ENCODE measurements at regions not wholly inside any gene's neighbourhood (a gene's known extent, or its start where the extent isn't known, plus 50 kb on each side); places are given as distances from the start of the nearest gene placed in this dataset.

GRCh38 chr6:9543649-9544048 is 871.2 kb downstream of the TFAP2A start:
- 81% methylated on average over 5 of the region's 5 CpGs for whole genome bisulfite sequencing
- H3K36me3 ChIP-seq (ENCODE audit: insufficient read depth): no peaks in the 10 kb centered on the region
- no peak overlapping the region for H3K27ac ChIP-seq (ENCODE audit: low read depth)
- H3K4me1 ChIP-seq (ENCODE audit: insufficient read depth): no peaks in the 10 kb centered on the region
- no peak for DNase-seq (ENCODE audit: extremely low spot score)
- H3K4me3 ChIP-seq (ENCODE audit: low read depth, low read length): no peak overlapping the region

GRCh38 chr6:9540534-9541126 is 874.2 kb downstream of the TFAP2A start:
- no peak overlapping the region for H3K27ac ChIP-seq (ENCODE audit: low read depth)
- H3K4me1 ChIP-seq (ENCODE audit: insufficient read depth): no peaks in the 10 kb centered on the region
- 57% methylated on average over 2 of the region's 2 CpGs for WGBS
- no peak for DNase-seq (ENCODE audit: extremely low spot score)
- H3K36me3 ChIP-seq (ENCODE audit: insufficient read depth): no peaks in the 10 kb centered on the region
- no peak overlapping the region for H3K4me3 ChIP-seq (ENCODE audit: low read depth, low read length)

GRCh38 chr6:9540126-9540525 is 874.7 kb downstream of the TFAP2A start:
- no peaks in the 10 kb centered on the region for H3K4me1 ChIP-seq (ENCODE audit: insufficient read depth)
- H3K27ac ChIP-seq (ENCODE audit: low read depth): no peak overlapping the region
- DNase-seq (ENCODE audit: extremely low spot score): no peak
- no peaks in the 10 kb centered on the region for H3K36me3 ChIP-seq (ENCODE audit: insufficient read depth)
- no peak overlapping the region for H3K4me3 ChIP-seq (ENCODE audit: low read depth, low read length)

- no peak for DNase-seq (ENCODE audit: extremely low spot score)
- Histone ChIP-seq H3K36me3 (ENCODE audit: insufficient read depth) (no peaks in the 10 kb centered on the region), H3K4me1 (ENCODE audit: insufficient read depth) (no peaks in the 10 kb centered on the region), H3K4me3 (ENCODE audit: low read depth, low read length) (no peak overlapping the region), H3K27ac (ENCODE audit: low read depth) (no peak overlapping the region)
- WGBS: 65% methylated on average over 4 of the region's 4 CpGs
These were observed 875.6 kb downstream of the TFAP2A start for GRCh38 chr6:9539231-9539755.

DNA sequence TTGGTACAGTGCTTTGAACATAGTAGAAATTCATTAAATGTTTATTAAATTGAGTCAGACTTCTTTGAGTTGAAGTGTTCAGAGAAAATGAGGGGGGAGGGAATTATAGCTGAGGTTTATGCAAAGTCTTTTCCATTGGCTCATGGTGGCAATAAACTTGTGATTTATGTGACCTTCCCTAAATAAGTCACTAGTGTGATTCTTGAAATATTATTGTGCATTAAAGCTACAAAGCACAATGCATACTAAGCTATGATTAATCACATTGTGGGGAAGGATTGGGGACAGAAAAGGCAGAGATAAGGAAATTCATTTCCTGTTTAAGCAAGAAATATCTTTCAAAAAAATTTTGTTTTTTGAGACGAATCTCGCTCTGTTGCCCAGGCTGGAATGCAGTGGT is 877.5 kb downstream of the TFAP2A start:
- H3K4me3 ChIP-seq (ENCODE audit: low read depth, low read length): no peak overlapping the region
- H3K36me3 ChIP-seq (ENCODE audit: insufficient read depth): no peaks in the 10 kb centered on the region
- WGBS: 85% methylated on average over 2 of the region's 2 CpGs
- DNase-seq (ENCODE audit: extremely low spot score): no peak
- H3K4me1 ChIP-seq (ENCODE audit: insufficient read depth): no peaks in the 10 kb centered on the region
- H3K27ac ChIP-seq (ENCODE audit: low read depth): no peak overlapping the region

GRCh38 chr6:9535106-9535505 is 879.8 kb downstream of the TFAP2A start:
- DNase-seq (ENCODE audit: extremely low spot score): no peak
- 61% methylated on average over 2 of the region's 2 CpGs for WGBS
- H3K36me3 ChIP-seq (ENCODE audit: insufficient read depth): no peaks in the 10 kb centered on the region

DNA sequence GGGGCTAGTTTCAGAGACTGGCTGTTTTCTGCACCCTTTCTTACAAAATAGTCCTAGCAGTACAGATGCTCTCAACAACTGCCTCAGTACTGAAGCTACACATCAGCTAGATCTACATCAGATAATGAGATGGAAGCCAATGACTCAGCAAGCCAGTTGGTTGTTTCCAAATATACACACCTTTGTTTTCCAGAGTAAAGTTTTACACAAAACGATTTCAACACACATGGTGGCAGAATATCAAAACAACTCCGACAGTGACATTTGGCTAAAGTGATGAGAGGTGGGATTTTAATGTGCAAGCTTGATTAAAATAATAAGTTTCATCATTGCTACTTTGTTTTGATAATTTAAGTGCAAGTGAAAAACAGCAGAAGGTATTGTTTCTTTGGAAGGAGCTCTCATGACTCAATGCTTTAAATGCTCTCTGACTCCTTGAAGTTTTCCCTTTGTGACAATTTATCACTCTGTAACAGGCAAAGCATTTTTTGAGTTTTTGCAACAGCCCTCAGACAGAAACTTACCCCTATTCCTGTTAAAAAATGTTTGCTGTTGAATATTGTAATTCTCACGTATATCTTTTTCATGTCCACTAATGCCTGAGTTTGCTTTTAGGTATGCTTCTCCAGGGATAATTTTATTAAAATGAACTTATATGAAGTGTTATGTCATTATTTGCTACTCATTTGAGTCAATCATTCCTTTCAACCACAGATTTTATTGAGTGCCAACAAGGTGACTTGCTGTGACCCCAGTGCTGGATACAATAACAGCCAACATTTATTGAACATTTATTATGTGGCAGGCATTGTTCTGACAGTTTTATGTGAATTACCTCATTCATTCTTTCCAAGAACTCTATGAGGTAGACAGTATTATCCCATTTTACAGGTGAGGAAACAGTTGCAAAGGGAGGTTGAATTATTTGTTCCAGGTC is 882.0 kb downstream of the TFAP2A start:
- Histone ChIP-seq H3K4me1 (ENCODE audit: insufficient read depth) (no peaks in the 10 kb centered on the region), H3K4me3 (ENCODE audit: low read depth, low read length) (no peak overlapping the region), H3K27ac (ENCODE audit: low read depth) (no peak overlapping the region), H3K36me3 (ENCODE audit: insufficient read depth) (no peaks in the 10 kb centered on the region)
- DNase-seq (ENCODE audit: extremely low spot score): no peak
- WGBS: 81% methylated on average over 3 of the region's 3 CpGs

More at GRCh38 chr6:9535106-9535505, 879.8 kb downstream of the TFAP2A start:
- Histone ChIP-seq H3K27ac (ENCODE audit: low read depth) (no peak overlapping the region), H3K4me1 (ENCODE audit: insufficient read depth) (no peaks in the 10 kb centered on the region), H3K4me3 (ENCODE audit: low read depth, low read length) (no peak overlapping the region)

- WGBS: 33% methylated on average over 4 of the region's 4 CpGs
- Histone ChIP-seq H3K27ac (ENCODE audit: low read depth) (no peak overlapping the region), H3K4me3 (ENCODE audit: low read depth, low read length) (no peak overlapping the region), H3K36me3 (ENCODE audit: insufficient read depth) (no peaks in the 10 kb centered on the region), H3K4me1 (ENCODE audit: insufficient read depth) (no peaks in the 10 kb centered on the region)
- DNase-seq (ENCODE audit: extremely low spot score): no peak
These were observed 887.1 kb downstream of the TFAP2A start for GRCh38 chr6:9527679-9528286.

GRCh38 chr6:9523462-9523861 is 891.4 kb downstream of the TFAP2A start:
- no peaks in the 10 kb centered on the region for H3K36me3 ChIP-seq (ENCODE audit: insufficient read depth)
- H3K4me3 ChIP-seq (ENCODE audit: low read depth, low read length): no peak overlapping the region
- no peaks in the 10 kb centered on the region for H3K4me1 ChIP-seq (ENCODE audit: insufficient read depth)
- DNase-seq (ENCODE audit: extremely low spot score): no peak
- H3K27ac ChIP-seq (ENCODE audit: low read depth): no peak overlapping the region

GRCh38 chr6:9522101-9522500 is 892.8 kb downstream of the TFAP2A start:
- Histone ChIP-seq H3K27ac (ENCODE audit: low read depth) (no peak overlapping the region), H3K4me3 (ENCODE audit: low read depth, low read length) (no peak overlapping the region), H3K4me1 (ENCODE audit: insufficient read depth) (no peaks in the 10 kb centered on the region), H3K36me3 (ENCODE audit: insufficient read depth) (no peaks in the 10 kb centered on the region)
- 65% methylated on average over 3 of the region's 3 CpGs for WGBS
- DNase-seq (ENCODE audit: extremely low spot score): no peak

- no peaks in the 10 kb centered on the region for H3K36me3 ChIP-seq (ENCODE audit: insufficient read depth)
- WGBS: 79% methylated on average over 3 of the region's 3 CpGs
- no peak for DNase-seq (ENCODE audit: extremely low spot score)
- no peak overlapping the region for H3K27ac ChIP-seq (ENCODE audit: low read depth)
- no peak overlapping the region for H3K4me3 ChIP-seq (ENCODE audit: low read depth, low read length)
- H3K4me1 ChIP-seq (ENCODE audit: insufficient read depth): peaks cover under 1% of the 10 kb centered on the region
These were observed 893.7 kb downstream of the TFAP2A start for GRCh38 chr6:9521152-9521530.

GRCh38 chr6:9520417-9521151 is 894.3 kb downstream of the TFAP2A start:
- WGBS: 66% methylated on average over 8 of the region's 8 CpGs
- DNase-seq (ENCODE audit: extremely low spot score): no peak
- H3K27ac ChIP-seq (ENCODE audit: low read depth): no peak overlapping the region
- no peaks in the 10 kb centered on the region for H3K36me3 ChIP-seq (ENCODE audit: insufficient read depth)
- H3K4me1 ChIP-seq (ENCODE audit: insufficient read depth): peaks cover 1% of the 10 kb centered on the region
- no peak overlapping the region for H3K4me3 ChIP-seq (ENCODE audit: low read depth, low read length)

DNA sequence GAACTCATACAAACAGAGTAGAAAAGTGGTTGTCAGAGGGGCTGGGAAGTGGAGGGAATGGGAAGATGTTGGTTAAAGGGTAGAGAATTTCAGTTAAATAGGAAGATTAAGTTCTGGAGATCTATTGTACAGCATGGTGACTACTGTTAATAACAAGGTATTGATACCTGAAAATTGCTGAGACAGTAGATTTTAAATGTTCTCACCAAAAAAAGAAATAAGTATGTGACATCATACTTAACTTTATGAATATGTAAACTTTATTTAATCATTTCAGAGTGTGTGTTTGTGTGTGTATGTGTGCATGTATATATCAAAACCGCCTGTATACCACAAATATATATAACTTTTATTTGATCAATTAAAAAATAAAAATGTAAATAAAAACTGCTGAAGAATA is 896.4 kb downstream of the TFAP2A start:
- Histone ChIP-seq H3K4me1 (ENCODE audit: insufficient read depth) (peaks cover 1% of the 10 kb centered on the region), H3K36me3 (ENCODE audit: insufficient read depth) (no peaks in the 10 kb centered on the region), H3K27ac (ENCODE audit: low read depth) (no peak overlapping the region), H3K4me3 (ENCODE audit: low read depth, low read length) (no peak overlapping the region)
- DNase-seq (ENCODE audit: extremely low spot score): no peak
- WGBS: 82% methylated on average over 1 of the region's 1 CpG
